ENCODE measurements at regions not wholly inside any gene's neighbourhood (a gene's known extent, or its start where the extent isn't known, plus 50 kb on each side); places are given as distances from the start of the nearest gene placed in this dataset.
"Not testable (repeated sequence)": the region's sequence is repeated elsewhere in the genome, so short reads cannot be mapped to it uniquely, and the experiment has no call there.

GRCh38 chr2:150255528-150255927 lies 231.9 kb downstream of the RND3 start (continued):
- TF ChIP-seq TSHZ2 (CRISPR knock-in tag; IDR thresholded peaks at IDR 0.05) (no peak), ZFP3 (CRISPR knock-in tag; IDR thresholded peaks at IDR 0.05) (no peak), TCF4 (CRISPR knock-in tag; IDR thresholded peaks at IDR 0.05; ENCODE audit: borderline replicate concordance) (no peak)

- ATAC-seq = not testable (repeated sequence)
These were observed 237.7 kb downstream of the RND3 start for GRCh38 chr2:150249735-150250134.

GRCh38 chr2:150247481-150247880 lies 240.0 kb downstream of the RND3 start:
- TF ChIP-seq ZFP30 (CRISPR knock-in tag; IDR thresholded peaks at IDR 0.05) (no peak), OSR1 (CRISPR knock-in tag; IDR thresholded peaks at IDR 0.05) (no peak), ZC3H10 (CRISPR knock-in tag; IDR thresholded peaks at IDR 0.05) (no peak), PATZ1 (CRISPR knock-in tag; IDR thresholded peaks at IDR 0.05; ENCODE audit: borderline replicate concordance) (no peak), ISL1 (CRISPR knock-in tag; IDR thresholded peaks at IDR 0.05) (no peak), POU6F1 (CRISPR knock-in tag; IDR thresholded peaks at IDR 0.05; ENCODE audit: borderline replicate concordance, low read depth) (no peak), BACH2 (CRISPR knock-in tag; IDR thresholded peaks at IDR 0.05; ENCODE audit: borderline replicate concordance) (no peak)

DNA sequence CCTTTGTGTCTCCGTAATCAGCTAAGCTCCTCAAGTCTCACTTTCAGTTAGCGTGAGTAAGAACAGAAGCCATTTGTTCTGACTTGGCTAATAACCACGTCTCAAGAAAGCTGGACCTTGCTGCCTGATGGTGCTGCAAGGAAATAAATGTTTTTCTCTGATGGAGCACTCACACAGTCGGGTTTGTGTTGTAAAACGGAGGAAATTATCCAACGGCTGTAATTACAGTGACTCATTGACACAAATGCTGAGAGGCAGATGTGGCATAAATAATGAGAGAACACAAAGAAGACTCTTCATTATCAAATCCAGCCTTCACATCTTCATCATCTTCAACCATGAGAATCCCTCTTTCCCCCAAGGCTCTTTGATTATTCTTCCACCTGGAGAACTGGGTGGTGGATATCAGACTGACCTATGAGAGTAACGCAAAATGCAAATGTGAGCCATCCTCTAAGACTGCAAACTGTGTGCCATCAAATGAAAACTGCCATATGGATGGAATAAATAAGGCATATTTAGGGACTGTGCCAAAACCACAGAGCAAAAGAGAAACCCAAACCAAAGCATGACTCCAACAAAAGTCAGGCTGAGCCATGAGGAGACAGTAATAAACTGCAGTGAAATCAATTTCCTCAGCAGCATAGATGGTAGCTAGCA lies 252.6 kb downstream of the RND3 start:
- TF ChIP-seq RARB (CRISPR knock-in tag; IDR thresholded peaks at IDR 0.05) (no peak), SNAI2 (CRISPR knock-in tag; IDR thresholded peaks at IDR 0.05) (no peak), BACH2 (CRISPR knock-in tag; IDR thresholded peaks at IDR 0.05; ENCODE audit: borderline replicate concordance) (no peak), ZFP3 (CRISPR knock-in tag; IDR thresholded peaks at IDR 0.05) (no peak), ZNF8 (CRISPR knock-in tag; IDR thresholded peaks at IDR 0.05) (no peak), TSHZ2 (CRISPR knock-in tag; IDR thresholded peaks at IDR 0.05) (no peak), ISL1 (CRISPR knock-in tag; IDR thresholded peaks at IDR 0.05) (no peak)
- TF ChIP-seq, protein P1, sequence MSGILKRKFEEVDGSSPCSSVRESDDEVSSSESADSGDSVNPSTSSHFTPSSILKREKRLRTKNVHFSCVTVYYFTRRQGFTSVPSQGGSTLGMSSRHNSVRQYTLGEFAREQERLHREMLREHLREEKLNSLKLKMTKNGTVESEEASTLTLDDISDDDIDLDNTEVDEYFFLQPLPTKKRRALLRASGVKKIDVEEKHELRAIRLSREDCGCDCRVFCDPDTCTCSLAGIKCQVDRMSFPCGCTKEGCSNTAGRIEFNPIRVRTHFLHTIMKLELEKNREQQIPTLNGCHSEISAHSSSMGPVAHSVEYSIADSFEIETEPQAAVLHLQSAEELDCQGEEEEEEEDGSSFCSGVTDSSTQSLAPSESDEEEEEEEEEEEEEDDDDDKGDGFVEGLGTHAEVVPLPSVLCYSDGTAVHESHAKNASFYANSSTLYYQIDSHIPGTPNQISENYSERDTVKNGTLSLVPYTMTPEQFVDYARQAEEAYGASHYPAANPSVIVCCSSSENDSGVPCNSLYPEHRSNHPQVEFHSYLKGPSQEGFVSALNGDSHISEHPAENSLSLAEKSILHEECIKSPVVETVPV (CRISPR knock-in tag; IDR thresholded peaks at IDR 0.05) = no peak
- TF ChIP-seq, protein P2, sequence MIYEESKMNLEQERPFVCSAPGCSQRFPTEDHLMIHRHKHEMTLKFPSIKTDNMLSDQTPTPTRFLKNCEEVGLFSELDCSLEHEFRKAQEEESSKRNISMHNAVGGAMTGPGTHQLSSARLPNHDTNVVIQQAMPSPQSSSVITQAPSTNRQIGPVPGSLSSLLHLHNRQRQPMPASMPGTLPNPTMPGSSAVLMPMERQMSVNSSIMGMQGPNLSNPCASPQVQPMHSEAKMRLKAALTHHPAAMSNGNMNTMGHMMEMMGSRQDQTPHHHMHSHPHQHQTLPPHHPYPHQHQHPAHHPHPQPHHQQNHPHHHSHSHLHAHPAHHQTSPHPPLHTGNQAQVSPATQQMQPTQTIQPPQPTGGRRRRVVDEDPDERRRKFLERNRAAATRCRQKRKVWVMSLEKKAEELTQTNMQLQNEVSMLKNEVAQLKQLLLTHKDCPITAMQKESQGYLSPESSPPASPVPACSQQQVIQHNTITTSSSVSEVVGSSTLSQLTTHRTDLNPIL (CRISPR knock-in tag; IDR thresholded peaks at IDR 0.05; ENCODE audit: low read depth) = no peak
- ATAC-seq = peak; percentile 96

More at GRCh38 chr2:150247481-150247880, 240.0 kb downstream of the RND3 start:
- ATAC-seq = no peak

Measured in SK-N-SH treated with all-trans-retinoic acid at 6 μM for 48 hours (cell line).